ENCODE measurements at regions not wholly inside any gene's neighbourhood (a gene's known extent, or its start where the extent isn't known, plus 50 kb on each side); places are given as distances from the start of the nearest gene placed in this dataset.

DNA sequence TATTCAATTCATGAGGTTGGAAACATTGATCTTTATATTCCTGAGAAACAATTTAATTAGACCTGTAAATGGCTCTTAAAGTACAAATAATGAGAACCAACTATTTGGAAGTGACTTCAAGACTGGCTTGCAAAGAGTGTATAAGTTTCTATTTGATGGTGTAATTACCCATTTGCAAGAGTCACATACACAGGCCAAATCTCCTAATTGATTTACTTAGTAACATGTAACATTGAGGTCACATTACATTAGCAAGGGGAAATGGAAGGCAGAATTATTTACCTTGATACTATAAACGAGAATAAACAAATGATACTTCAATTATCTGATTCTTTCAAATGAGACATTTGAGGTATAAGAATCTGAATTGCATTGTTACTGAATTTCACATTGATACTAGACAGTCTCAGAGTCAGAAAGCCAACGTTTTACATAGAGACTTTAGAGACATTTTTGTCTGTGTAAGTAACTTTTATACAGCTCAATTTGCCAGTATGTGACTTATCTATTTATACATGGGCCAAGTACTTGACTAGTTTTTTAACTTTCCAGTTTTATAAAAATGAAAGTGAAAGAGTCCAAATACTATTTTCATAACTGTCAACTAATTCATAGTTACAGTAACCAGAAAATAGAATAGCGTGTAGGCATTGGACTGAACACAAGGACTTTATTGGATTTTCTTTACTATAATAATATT lies 95.6 kb upstream of the RFC3 start:
- TF ChIP-seq ZNF274 (IDR thresholded peaks at IDR 0.05; ENCODE audit: low read depth, low read length) (no peak), YY1 (IDR thresholded peaks at IDR 0.05; ENCODE audit: insufficient read depth, insufficient read length) (no peak), SUZ12 (IDR thresholded peaks at IDR 0.05; ENCODE audit: extremely low read depth, insufficient read depth, insufficient read length) (no peak)

All from NT2/D1 (cell line).